ENCODE measurements at regions not wholly inside any gene's neighbourhood (a gene's known extent, or its start where the extent isn't known, plus 50 kb on each side); places are given as distances from the start of the nearest gene placed in this dataset.

- TF ChIP-seq CTCF (IDR thresholded peaks at IDR 0.05) = no peak
- no peak for TF ChIP-seq POLR2A (IDR thresholded peaks at IDR 0.05)
Measured at GRCh38 chr16:79949417-79949816, 348.9 kb upstream of the MAF start.
